Tibial nerve (tissue), 4 donors: ENCODE measurements at regions not wholly inside any gene's neighbourhood (a gene's known extent, or its start where the extent isn't known, plus 50 kb on each side); places are given as distances from the start of the nearest gene placed in this dataset.

Experiments used
- DNase-seq, 2 donors: peaks; one replicate each; pipeline ENCODE4 v3.0.0-alpha.2; 2019; ENCODE audit warnings: low spot score in 2 of 2
- H3K27ac ChIP-seq, 4 donors: fragments of 200-600 bp; sonication (generic) in 3 of 4; one replicate each; pipeline ENCODE4 v1.5.1; 2017 to 2019; ENCODE audit warnings: mild to moderate bottlenecking in 1 of 4
- H3K27me3 ChIP-seq, 2 donors: fragments of 200-600 bp; sonication (generic) in 1 of 2; one replicate each; pipeline versions ENCODE4 v1.5.1 to v1.6.0; 2017 to 2019
- H3K36me3 ChIP-seq, 3 donors: fragments of 200-600 bp; sonication (generic); one replicate each; pipeline ENCODE4 v1.5.1; 2018 to 2019
- H3K4me1 ChIP-seq, 4 donors: fragments of 200-600 bp; sonication (generic) in 3 of 4; one replicate each; pipeline ENCODE4 v1.5.1; 2017 to 2019
- H3K4me3 ChIP-seq, 4 donors: fragments of 200-600 bp; sonication (generic) in 3 of 4; one replicate each; pipeline ENCODE4 v1.5.1; 2017 to 2019; ENCODE audit warnings: mild to moderate bottlenecking in 1 of 4, moderate library complexity in 1 of 4
- H3K9me3 ChIP-seq, 4 donors: fragments of 200-600 bp; sonication (generic) in 3 of 4; one replicate each; pipeline ENCODE4 v1.5.1; 2017 to 2019
- EP300 ChIP-seq, 2 donors: sonication (generic); formaldehyde crosslinking; IDR thresholded peaks; one replicate each; pipeline ENCODE4 v1.6.1; 2017; ENCODE audit warnings: antibody characterized with exemption in 2 of 2, mild to moderate bottlenecking in 1 of 2
- POLR2A ChIP-seq, 2 donors: fragments of 450-650 bp; IDR thresholded peaks; one replicate each; pipeline ENCODE4 v1.6.1; 2017; ENCODE audit warnings: antibody characterized with exemption in 2 of 2, mild to moderate bottlenecking in 2 of 2, moderate library complexity in 2 of 2
- WGBS, 2 donors: methylation state at CpG; one replicate each; pipeline ENCODE4 v1.1.5; 2018; 5-methylcytosine and 5-hydroxymethylcytosine counted together
- TF ChIP-seq, protein P1 (sequence below), 5 experiments: fragments of 200-600 bp in 3 of 5; fragments of 450-650 bp in 2 of 5; sonication (generic) in 3 of 5; IDR thresholded peaks; one replicate each; pipeline ENCODE4 v1.5.1; 2016 to 2019; ENCODE audit warnings: antibody characterized with exemption in 5 of 5, mild to moderate bottlenecking in 3 of 5, moderate library complexity in 2 of 5

DNA sequence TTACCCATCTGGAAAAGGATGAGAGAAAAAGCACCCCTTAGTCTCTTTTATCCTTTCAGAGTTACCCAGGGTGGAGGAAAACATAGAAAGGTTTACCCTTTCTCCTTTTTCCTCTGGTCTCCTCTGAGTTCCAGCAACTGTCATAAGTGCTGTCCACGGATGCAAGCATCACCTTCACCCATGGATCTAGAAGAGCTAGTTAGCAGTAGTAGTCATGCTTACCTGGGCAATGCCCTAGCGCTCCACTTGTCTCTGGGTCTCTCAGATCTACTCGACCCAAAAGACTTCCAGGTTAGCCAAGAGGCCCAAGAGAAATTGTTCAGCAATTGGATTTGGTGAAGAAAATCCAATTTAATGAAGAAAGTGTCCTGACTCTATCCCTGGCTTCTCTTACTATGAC, 656.2 kb upstream of the PTPRD start:
- H3K4me1 ChIP-seq, result no peaks in the 10 kb centered on the region
- DNase-seq, result no peak
- H3K36me3 ChIP-seq, result no peaks in the 10 kb centered on the region
- no peak overlapping the region for H3K4me3 ChIP-seq
- no peak overlapping the region for H3K27ac ChIP-seq
- TF ChIP-seq POLR2A (IDR thresholded peaks at IDR 0.05) (no peak), EP300 (IDR thresholded peaks at IDR 0.05) (no peak)
- TF ChIP-seq, protein P1, sequence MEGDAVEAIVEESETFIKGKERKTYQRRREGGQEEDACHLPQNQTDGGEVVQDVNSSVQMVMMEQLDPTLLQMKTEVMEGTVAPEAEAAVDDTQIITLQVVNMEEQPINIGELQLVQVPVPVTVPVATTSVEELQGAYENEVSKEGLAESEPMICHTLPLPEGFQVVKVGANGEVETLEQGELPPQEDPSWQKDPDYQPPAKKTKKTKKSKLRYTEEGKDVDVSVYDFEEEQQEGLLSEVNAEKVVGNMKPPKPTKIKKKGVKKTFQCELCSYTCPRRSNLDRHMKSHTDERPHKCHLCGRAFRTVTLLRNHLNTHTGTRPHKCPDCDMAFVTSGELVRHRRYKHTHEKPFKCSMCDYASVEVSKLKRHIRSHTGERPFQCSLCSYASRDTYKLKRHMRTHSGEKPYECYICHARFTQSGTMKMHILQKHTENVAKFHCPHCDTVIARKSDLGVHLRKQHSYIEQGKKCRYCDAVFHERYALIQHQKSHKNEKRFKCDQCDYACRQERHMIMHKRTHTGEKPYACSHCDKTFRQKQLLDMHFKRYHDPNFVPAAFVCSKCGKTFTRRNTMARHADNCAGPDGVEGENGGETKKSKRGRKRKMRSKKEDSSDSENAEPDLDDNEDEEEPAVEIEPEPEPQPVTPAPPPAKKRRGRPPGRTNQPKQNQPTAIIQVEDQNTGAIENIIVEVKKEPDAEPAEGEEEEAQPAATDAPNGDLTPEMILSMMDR (IDR thresholded peaks at IDR 0.05), result no peak
- H3K9me3 ChIP-seq, result peaks cover 0 to 28% (median 2%) of the 10 kb centered on the region in 4 donors
- no peaks in the 10 kb centered on the region for H3K27me3 ChIP-seq
- WGBS, 2 donors, result 51 to 71% methylated on average over 3 of the region's 3 CpGs

DNA sequence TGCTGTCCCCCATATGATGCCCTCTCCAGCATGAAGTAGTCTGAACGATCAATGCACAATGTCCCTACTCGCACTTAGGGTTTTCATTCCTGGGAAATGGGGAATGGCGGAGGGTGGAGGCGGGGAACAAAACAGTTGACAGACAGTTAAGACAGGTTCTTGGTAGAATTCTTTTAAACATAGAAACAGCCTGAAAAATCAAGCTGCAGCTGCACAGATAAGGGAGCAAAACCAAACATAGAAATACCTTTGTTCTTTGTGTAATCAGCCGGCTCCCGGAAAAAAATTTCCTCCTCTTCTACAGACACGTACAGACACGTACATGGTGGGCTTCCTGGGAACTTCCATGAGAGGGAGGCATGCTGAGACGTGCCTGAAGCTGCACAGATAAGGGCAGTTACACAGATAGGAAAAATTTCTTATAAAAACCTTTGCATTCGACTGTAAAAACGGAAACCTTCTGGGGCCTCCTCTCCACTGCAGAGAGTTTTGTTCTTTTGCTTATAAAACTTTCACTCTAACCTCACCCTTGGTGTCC, 662.4 kb upstream of the PTPRD start:
- Histone ChIP-seq H3K27ac (no peak overlapping the region), H3K9me3 (no peaks in the 10 kb centered on the region), H3K27me3 (no peaks in the 10 kb centered on the region), H3K4me3 (no peak overlapping the region), H3K4me1 (no peaks in the 10 kb centered on the region), H3K36me3 (no peaks in the 10 kb centered on the region)
- 65 to 71% methylated on average over 11 of the region's 11 CpGs for WGBS, 2 donors
- TF ChIP-seq EP300 (IDR thresholded peaks at IDR 0.05) (no peak), POLR2A (IDR thresholded peaks at IDR 0.05) (no peak)
- TF ChIP-seq, protein P1 (IDR thresholded peaks at IDR 0.05), result no peak
- no peak for DNase-seq

DNA sequence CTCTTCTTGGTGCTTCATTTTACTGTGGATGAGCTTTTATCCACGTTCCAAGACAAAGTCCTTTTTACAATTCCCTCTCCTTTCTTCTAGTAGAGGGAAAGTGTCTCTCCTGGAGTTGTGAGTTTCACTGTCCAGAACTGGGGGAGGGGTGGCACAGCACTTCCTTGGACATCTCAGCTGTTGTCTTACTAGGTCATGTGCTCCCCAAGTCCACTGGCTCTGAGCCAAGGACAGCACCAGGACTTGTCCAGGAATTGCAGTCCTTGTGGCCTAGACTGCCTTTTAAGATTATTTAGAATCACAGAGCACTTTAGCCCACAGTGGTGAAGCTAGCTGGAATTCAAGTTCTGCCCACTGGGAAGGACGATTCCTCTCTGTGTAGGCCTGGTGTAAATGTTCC, 700.2 kb upstream of the PTPRD start:
- no peaks in the 10 kb centered on the region for H3K27me3 ChIP-seq
- no peak for DNase-seq
- TF ChIP-seq POLR2A (IDR thresholded peaks at IDR 0.05), result no peak
- no peaks in the 10 kb centered on the region for H3K36me3 ChIP-seq
- no peak overlapping the region for H3K4me3 ChIP-seq
- H3K9me3 ChIP-seq, result peaks cover 0 to 5% (median 1%) of the 10 kb centered on the region in 4 donors
- WGBS, 2 donors, result 26 to 41% methylated on average over 2 of the region's 2 CpGs
- no peaks in the 10 kb centered on the region for H3K4me1 ChIP-seq
- H3K27ac ChIP-seq, result no peak overlapping the region

DNA sequence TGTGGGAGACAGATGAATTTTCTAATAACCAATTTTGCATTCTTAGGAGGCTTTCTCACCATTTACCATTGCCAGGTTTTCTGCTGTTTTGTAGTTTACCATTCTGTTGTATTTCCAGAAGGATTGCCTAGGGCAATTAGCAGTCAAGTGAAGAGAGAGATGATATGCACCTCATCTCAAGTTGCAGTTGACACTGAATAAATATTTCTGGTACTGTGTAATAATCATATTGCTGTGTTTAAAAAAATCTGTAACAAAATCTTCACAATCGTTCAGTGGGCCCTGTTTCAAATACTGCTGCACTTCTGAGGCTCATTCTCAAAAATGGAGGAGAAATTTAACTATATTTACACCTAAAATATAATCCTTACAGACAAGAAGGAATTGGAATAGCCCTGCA, 706.1 kb upstream of the PTPRD start:
- Histone ChIP-seq H3K4me3 (no peak overlapping the region), H3K36me3 (no peaks in the 10 kb centered on the region), H3K4me1 (no peaks in the 10 kb centered on the region), H3K27ac (no peak overlapping the region), H3K9me3 (no peaks in the 10 kb centered on the region), H3K27me3 (no peaks in the 10 kb centered on the region)
- TF ChIP-seq, protein P1 (IDR thresholded peaks at IDR 0.05), result no peak
- TF ChIP-seq EP300 (IDR thresholded peaks at IDR 0.05) (no peak), POLR2A (IDR thresholded peaks at IDR 0.05) (no peak)
- DNase-seq, result no peak
- 32 to 57% methylated on average over 1 of the region's 1 CpG for WGBS, 2 donors

DNA sequence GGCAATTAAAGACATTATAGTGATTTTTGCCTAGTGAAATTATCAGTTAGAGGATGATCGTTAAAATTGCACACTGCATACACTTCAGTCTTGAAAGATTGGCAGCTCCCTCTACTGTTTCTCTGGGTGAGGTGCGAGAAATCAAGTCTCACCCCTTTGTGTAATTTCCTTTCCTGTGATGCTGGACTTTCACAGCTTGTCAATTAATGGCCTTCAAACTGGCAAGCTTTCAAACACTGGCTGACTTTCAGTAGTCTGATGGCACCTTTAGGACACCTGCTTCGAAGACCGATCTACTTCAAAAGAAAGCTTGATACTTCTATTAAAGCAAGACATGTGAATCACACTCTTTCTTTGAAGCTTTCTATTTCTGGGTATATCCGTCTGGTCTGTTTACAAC, 706.7 kb upstream of the PTPRD start:
- 27 to 29% methylated on average over 5 of the region's 5 CpGs for WGBS, 2 donors

More for the DNA sequence above, 706.7 kb upstream of the PTPRD start:
- Histone ChIP-seq H3K27me3 (no peaks in the 10 kb centered on the region), H3K4me3 (no peak overlapping the region), H3K27ac (no peak overlapping the region), H3K4me1 (no peaks in the 10 kb centered on the region), H3K9me3 (no peaks in the 10 kb centered on the region), H3K36me3 (no peaks in the 10 kb centered on the region)
- TF ChIP-seq, protein P1 (IDR thresholded peaks at IDR 0.05), result peak in 1 of 5 experiments; percentile 8
- TF ChIP-seq EP300 (IDR thresholded peaks at IDR 0.05), result no peak
- no peak for DNase-seq
